ENCODE measurements at regions not wholly inside any gene's neighbourhood (a gene's known extent, or its start where the extent isn't known, plus 50 kb on each side); places are given as distances from the start of the nearest gene placed in this dataset.

GRCh38 chr4:134591326-134591725 is 389.7 kb upstream of the PABPC4L start:
- TF ChIP-seq, protein P1, sequence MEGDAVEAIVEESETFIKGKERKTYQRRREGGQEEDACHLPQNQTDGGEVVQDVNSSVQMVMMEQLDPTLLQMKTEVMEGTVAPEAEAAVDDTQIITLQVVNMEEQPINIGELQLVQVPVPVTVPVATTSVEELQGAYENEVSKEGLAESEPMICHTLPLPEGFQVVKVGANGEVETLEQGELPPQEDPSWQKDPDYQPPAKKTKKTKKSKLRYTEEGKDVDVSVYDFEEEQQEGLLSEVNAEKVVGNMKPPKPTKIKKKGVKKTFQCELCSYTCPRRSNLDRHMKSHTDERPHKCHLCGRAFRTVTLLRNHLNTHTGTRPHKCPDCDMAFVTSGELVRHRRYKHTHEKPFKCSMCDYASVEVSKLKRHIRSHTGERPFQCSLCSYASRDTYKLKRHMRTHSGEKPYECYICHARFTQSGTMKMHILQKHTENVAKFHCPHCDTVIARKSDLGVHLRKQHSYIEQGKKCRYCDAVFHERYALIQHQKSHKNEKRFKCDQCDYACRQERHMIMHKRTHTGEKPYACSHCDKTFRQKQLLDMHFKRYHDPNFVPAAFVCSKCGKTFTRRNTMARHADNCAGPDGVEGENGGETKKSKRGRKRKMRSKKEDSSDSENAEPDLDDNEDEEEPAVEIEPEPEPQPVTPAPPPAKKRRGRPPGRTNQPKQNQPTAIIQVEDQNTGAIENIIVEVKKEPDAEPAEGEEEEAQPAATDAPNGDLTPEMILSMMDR (IDR thresholded peaks at IDR 0.05 in 8 of 11, conservative IDR thresholded peaks at IDR 0.05 in 3 of 11) = no peak
- no peak for TF ChIP-seq POLR2A (IDR thresholded peaks at IDR 0.05)
